ENCODE measurements at regions not wholly inside any gene's neighbourhood (a gene's known extent, or its start where the extent isn't known, plus 50 kb on each side); places are given as distances from the start of the nearest gene placed in this dataset.

GRCh38 chr13:80203496-80203895 is 137.4 kb downstream of the SPRY2 start:
- Mint-ChIP-seq H3K4me1 (peaks cover 16% of the 10 kb centered on the region), H3K9me3 (no peaks in the 10 kb centered on the region), H3K27ac (no peak overlapping the region), H3K27me3 (ENCODE audit: low read depth) (no peaks in the 10 kb centered on the region), H3K4me3 (no peak overlapping the region), H3K36me3 (ENCODE audit: low read depth) (no peaks in the 10 kb centered on the region)
- TF ChIP-seq, protein P1, sequence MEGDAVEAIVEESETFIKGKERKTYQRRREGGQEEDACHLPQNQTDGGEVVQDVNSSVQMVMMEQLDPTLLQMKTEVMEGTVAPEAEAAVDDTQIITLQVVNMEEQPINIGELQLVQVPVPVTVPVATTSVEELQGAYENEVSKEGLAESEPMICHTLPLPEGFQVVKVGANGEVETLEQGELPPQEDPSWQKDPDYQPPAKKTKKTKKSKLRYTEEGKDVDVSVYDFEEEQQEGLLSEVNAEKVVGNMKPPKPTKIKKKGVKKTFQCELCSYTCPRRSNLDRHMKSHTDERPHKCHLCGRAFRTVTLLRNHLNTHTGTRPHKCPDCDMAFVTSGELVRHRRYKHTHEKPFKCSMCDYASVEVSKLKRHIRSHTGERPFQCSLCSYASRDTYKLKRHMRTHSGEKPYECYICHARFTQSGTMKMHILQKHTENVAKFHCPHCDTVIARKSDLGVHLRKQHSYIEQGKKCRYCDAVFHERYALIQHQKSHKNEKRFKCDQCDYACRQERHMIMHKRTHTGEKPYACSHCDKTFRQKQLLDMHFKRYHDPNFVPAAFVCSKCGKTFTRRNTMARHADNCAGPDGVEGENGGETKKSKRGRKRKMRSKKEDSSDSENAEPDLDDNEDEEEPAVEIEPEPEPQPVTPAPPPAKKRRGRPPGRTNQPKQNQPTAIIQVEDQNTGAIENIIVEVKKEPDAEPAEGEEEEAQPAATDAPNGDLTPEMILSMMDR (IDR thresholded peaks at IDR 0.05; ENCODE audit: unreplicated experiment in 3 of 3): no peak

DNA sequence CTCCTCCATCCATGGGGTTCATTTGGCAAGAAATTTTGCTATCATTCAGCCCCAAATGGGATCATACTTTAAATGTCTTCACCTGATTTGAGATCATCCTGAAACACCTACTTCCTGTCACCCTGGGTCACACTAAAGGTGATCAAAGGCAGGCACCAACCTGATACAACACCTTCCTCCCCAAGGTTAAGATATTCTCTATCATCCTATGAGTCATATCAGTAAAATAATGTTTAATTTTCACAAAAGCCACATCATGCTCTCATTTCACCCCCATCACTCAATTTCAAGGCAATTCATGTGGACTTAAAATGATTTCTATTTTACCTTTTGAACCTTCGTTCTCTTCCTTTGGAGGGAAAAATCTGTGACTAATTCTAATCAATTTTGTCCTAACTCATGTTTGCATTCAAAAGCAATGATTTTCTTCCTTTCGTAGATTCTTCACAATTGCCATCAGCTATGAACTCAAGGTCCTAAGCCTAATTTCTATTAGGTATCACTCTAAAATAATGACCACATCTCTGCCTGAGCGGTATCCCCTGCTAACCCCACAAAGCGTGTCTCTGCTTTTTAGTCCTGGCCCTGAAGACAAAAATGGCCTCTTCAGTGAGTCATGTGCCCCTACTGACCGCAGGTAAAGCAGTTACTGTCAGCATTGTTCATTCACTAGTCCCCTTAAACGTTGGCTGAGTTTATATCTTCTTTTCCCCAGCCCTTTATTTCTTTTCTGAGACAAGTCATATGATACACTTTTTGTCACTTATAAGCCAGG is 139.0 kb downstream of the SPRY2 start:
- Mint-ChIP-seq H3K36me3 (ENCODE audit: low read depth) (no peaks in the 10 kb centered on the region), H3K27me3 (ENCODE audit: low read depth) (no peaks in the 10 kb centered on the region), H3K4me1 (peaks cover 25% of the 10 kb centered on the region), H3K9me3 (no peaks in the 10 kb centered on the region), H3K27ac (no peak overlapping the region), H3K4me3 (no peak overlapping the region)
- TF ChIP-seq, protein P1 (IDR thresholded peaks at IDR 0.05; ENCODE audit: unreplicated experiment in 3 of 3): no peak

DNA sequence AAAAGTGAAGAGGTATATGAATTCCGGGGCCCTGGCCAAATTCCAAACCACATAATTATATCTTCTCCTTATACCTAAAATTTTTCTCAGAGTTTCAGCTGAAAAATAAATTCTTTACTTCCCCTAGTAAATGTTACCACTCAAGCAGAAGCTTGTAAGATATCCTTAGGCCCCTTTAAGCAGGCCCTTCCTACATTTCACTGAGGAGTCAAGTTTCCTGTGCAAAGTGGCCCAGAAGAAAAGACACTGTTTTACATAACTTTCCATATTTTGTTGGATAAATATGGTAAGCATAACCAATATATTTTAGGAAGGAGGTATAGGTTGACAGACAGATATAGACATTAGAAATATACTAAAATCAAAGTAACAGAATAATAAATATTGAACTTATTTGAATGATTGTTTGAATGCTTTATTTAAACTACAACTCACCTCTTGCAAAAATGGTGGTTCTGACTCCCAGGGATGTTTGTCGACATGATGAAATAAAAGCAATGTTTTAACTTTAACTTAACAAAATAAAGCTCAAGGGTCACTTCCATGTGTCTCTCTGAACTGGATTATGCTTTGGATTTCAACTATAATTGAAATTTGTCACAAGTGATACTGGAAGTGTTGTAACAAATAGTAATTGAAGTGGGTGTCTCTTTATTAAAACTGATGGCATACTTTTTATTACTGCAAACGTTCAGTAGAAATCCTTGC is 141.2 kb downstream of the SPRY2 start:
- TF ChIP-seq, protein P1 (IDR thresholded peaks at IDR 0.05; ENCODE audit: unreplicated experiment in 3 of 3): no peak
- H3K27ac Mint-ChIP-seq: peak overlapping the region in 1 of 3 experiments; percentile 22
- peaks cover 41% of the 10 kb centered on the region for H3K4me1 Mint-ChIP-seq
- H3K9me3 Mint-ChIP-seq: no peaks in the 10 kb centered on the region
- no peaks in the 10 kb centered on the region for H3K36me3 Mint-ChIP-seq (ENCODE audit: low read depth)
- H3K27me3 Mint-ChIP-seq (ENCODE audit: low read depth): no peaks in the 10 kb centered on the region
- H3K4me3 Mint-ChIP-seq: no peak overlapping the region

DNA sequence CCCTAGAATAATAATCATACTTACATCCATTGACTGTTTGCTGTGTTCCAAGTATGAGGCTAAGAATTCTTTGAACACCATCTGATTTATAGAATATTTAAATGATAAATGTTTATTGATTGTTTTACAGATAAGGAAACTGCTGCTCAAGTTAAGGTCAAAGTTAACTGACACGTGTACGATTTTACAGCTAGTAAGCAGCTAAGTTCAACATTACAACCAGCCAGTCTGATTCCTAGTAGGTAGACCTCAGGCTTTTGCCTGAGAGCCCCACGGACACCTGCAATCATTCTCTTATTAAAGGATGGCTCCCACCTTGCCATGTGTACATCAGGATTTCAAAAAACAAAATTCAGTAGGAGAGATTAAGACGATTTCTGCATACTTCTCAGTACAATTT is 141.9 kb downstream of the SPRY2 start:
- H3K27ac Mint-ChIP-seq: peak overlapping the region in 2 of 3 experiments; percentile 12 to 22
- no peaks in the 10 kb centered on the region for H3K9me3 Mint-ChIP-seq
- H3K4me1 Mint-ChIP-seq: peaks cover 41% of the 10 kb centered on the region
- H3K27me3 Mint-ChIP-seq (ENCODE audit: low read depth): no peaks in the 10 kb centered on the region
- H3K4me3 Mint-ChIP-seq: no peak overlapping the region
- no peaks in the 10 kb centered on the region for H3K36me3 Mint-ChIP-seq (ENCODE audit: low read depth)
- TF ChIP-seq, protein P1 (IDR thresholded peaks at IDR 0.05; ENCODE audit: unreplicated experiment in 3 of 3): no peak

- Mint-ChIP-seq H3K27ac (peak overlapping the region in 2 of 3 experiments; percentile 2 to 24), H3K4me1 (peaks cover 41% of the 10 kb centered on the region), H3K9me3 (no peaks in the 10 kb centered on the region), H3K4me3 (no peak overlapping the region), H3K36me3 (ENCODE audit: low read depth) (no peaks in the 10 kb centered on the region), H3K27me3 (ENCODE audit: low read depth) (no peaks in the 10 kb centered on the region)
- TF ChIP-seq, protein P1 (IDR thresholded peaks at IDR 0.05; ENCODE audit: unreplicated experiment in 3 of 3): no peak
These were observed 144.2 kb downstream of the SPRY2 start for GRCh38 chr13:80196756-80197155.

All from nephron (organoid).